Testis (tissue), 2 donors: ENCODE measurements at regions not wholly inside any gene's neighbourhood (a gene's known extent, or its start where the extent isn't known, plus 50 kb on each side); places are given as distances from the start of the nearest gene placed in this dataset.

Experiments
- POLR2A ChIP-seq: fragments of 450-650 bp; IDR thresholded peaks from one replicate; pipeline ENCODE4 v1.6.1; 2017; ENCODE audit warnings: antibody characterized with exemption, mild to moderate bottlenecking, moderate library complexity
- TF ChIP-seq, protein P1 (sequence below), 3 experiments: fragments of 450-650 bp in 2 of 3; fragments of 200-600 bp in 1 of 3; sonication (generic) in 1 of 3; IDR thresholded peaks; one replicate each; pipeline ENCODE4 v1.5.1; 2016 to 2019; ENCODE audit warnings: antibody characterized with exemption in 3 of 3, mild to moderate bottlenecking in 2 of 3, moderate library complexity in 1 of 3

DNA sequence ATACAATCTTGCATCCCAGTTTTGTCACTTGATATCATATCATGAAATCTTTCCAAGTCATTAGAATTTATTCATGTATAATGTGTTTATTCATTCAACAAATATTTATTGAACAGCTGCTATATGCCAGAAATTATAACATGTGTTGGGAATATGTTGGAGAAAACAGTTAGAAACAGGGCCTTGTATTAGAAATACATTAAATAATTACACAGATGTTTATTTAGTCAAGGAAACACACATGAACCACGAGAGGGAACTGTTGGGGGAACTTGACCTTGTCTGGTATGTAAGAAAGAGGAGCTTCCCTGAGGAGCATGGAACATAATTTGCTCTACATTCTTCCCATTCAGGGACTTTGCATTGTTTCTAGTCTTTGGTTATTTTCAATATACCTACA lies 191.7 kb upstream of the FRMD6 start:
- TF ChIP-seq, protein P1, sequence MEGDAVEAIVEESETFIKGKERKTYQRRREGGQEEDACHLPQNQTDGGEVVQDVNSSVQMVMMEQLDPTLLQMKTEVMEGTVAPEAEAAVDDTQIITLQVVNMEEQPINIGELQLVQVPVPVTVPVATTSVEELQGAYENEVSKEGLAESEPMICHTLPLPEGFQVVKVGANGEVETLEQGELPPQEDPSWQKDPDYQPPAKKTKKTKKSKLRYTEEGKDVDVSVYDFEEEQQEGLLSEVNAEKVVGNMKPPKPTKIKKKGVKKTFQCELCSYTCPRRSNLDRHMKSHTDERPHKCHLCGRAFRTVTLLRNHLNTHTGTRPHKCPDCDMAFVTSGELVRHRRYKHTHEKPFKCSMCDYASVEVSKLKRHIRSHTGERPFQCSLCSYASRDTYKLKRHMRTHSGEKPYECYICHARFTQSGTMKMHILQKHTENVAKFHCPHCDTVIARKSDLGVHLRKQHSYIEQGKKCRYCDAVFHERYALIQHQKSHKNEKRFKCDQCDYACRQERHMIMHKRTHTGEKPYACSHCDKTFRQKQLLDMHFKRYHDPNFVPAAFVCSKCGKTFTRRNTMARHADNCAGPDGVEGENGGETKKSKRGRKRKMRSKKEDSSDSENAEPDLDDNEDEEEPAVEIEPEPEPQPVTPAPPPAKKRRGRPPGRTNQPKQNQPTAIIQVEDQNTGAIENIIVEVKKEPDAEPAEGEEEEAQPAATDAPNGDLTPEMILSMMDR (IDR thresholded peaks at IDR 0.05): no peak
- TF ChIP-seq POLR2A: no peak
